MM.1S (cell line): ENCODE measurements at regions not wholly inside any gene's neighbourhood (a gene's known extent, or its start where the extent isn't known, plus 50 kb on each side); places are given as distances from the start of the nearest gene placed in this dataset.
"Not testable (repeated sequence)": the region's sequence is repeated elsewhere in the genome, so short reads cannot be mapped to it uniquely, and the experiment has no call there.

Source experiments
- DNase-seq: peaks from one replicate; pipeline ENCODE4 v3.0.0-alpha.2; 2015
- H2AFZ ChIP-seq: fragments of 300-600 bp; sonication (generic); 2 replicates; pipeline ENCODE4 v1.6.0; 2016; ENCODE audit warnings: antibody characterized with exemption, low read length
- H3F3A ChIP-seq: fragments of 300-600 bp; sonication (generic); 2 replicates; pipeline ENCODE4 v1.6.1; 2016; ENCODE audit warnings: mild to moderate bottlenecking, antibody characterized with exemption, low read length, moderate library complexity, mixed read lengths; ENCODE audit not compliant: insufficient read depth
- H3K27ac ChIP-seq: fragments of 300-600 bp; sonication (generic); 2 replicates; pipeline ENCODE4 v1.5.1; 2016; ENCODE audit warnings: mild to moderate bottlenecking, low read length
- H3K27me3 ChIP-seq: fragments of 300-600 bp; sonication (generic); replicated peaks from 2 replicates; pipeline ENCODE4 v1.6.0; 2016; ENCODE audit warnings: low read length; ENCODE audit not compliant: insufficient read depth
- H3K36me3 ChIP-seq: fragments of 300-600 bp; sonication (generic); replicated peaks from 2 replicates; pipeline ENCODE4 v1.6.1; 2016; ENCODE audit warnings: mild to moderate bottlenecking, low read length, mixed read lengths; ENCODE audit not compliant: insufficient read depth
- H3K4me1 ChIP-seq: fragments of 300-600 bp; sonication (generic); 2 replicates; pipeline ENCODE4 v1.6.1; 2016; ENCODE audit warnings: low read length, mixed read lengths
- H3K4me2 ChIP-seq: fragments of 300-600 bp; sonication (generic); 2 replicates; pipeline ENCODE4 v1.6.0; 2016; ENCODE audit warnings: low read depth, low read length
- H3K4me3 ChIP-seq: fragments of 300-600 bp; sonication (generic); 2 replicates; pipeline ENCODE4 v1.5.1; 2016; ENCODE audit warnings: low read length, mixed read lengths
- H3K79me2 ChIP-seq: fragments of 300-600 bp; sonication (generic); 2 replicates; pipeline ENCODE4 v1.6.1; 2016; ENCODE audit warnings: mixed run types, low read length, mixed read lengths
- H3K9ac ChIP-seq: fragments of 300-600 bp; sonication (generic); 2 replicates; pipeline ENCODE4 v1.6.1; 2016; ENCODE audit warnings: low read length, mixed read lengths
- H3K9me2 ChIP-seq: fragments of 300-600 bp; sonication (generic); replicated peaks from 2 replicates; pipeline ENCODE4 v1.6.1; 2016; ENCODE audit warnings: mild to moderate bottlenecking, low read length, mixed read lengths; ENCODE audit not compliant: insufficient read depth
- H3K9me3 ChIP-seq: fragments of 300-600 bp; sonication (generic); replicated peaks from 2 replicates; pipeline ENCODE4 v1.6.1; 2016; ENCODE audit warnings: mild to moderate bottlenecking, low read length, mixed read lengths; ENCODE audit not compliant: insufficient read depth
- H4K20me1 ChIP-seq: fragments of 300-600 bp; sonication (generic); 2 replicates; pipeline ENCODE4 v1.6.1; 2016; ENCODE audit warnings: mild to moderate bottlenecking, low read length, moderate library complexity, mixed read lengths; ENCODE audit not compliant: insufficient read depth
- CTCF ChIP-seq: fragments of 300-600 bp; sonication (generic); IDR thresholded peaks from 2 replicates; pipeline ENCODE4 v1.5.1; 2016; ENCODE audit warnings: antibody characterized with exemption, low read length, mixed read lengths
- EZH2 ChIP-seq: fragments of 300-600 bp; sonication (generic); optimal IDR thresholded peaks from 2 replicates; pipeline ENCODE3; 2017; ENCODE audit warnings: low read depth, mild to moderate bottlenecking, antibody characterized with exemption, low read length, mixed read lengths
- EZH2phosphoT487 ChIP-seq: fragments of 300-600 bp; sonication (generic); IDR thresholded peaks from 2 replicates; pipeline ENCODE4 v1.6.1; 2018; ENCODE audit warnings: antibody characterized with exemption, low read length

- H3K9ac ChIP-seq, H3K4me2 ChIP-seq, H3K4me1 ChIP-seq, DNase-seq, H3K27me3 ChIP-seq, H4K20me1 ChIP-seq, H3K36me3 ChIP-seq, H3K27ac ChIP-seq, H2AFZ ChIP-seq, H3K9me3 ChIP-seq, H3F3A ChIP-seq, H3K79me2 ChIP-seq, H3K9me2 ChIP-seq, H3K4me3 ChIP-seq: not testable (repeated sequence)
Measured at GRCh38 chr21:13974582-13974981, 236.2 kb downstream of the LIPI start.

DNA sequence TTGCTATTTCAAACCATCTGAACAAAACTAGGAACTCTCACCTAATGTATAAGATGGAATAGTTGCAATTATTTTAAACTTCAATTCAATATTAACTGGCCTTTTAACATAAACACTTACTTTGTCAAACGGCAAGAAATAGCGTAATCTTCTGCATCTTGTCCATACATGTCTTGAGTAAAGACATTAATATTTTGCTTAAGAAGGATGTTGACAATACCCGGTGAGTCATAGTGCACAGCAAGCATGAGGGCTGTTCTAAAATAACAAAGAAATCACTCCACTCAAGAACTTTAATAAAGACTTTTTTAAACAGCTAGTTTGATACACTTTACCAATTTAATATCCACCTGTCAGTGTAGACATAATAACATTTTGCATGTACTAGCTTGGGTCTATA is 240.9 kb downstream of the LIPI start:
- DNase-seq, H3K79me2 ChIP-seq, H3K9me3 ChIP-seq, H3F3A ChIP-seq, H3K27me3 ChIP-seq, H3K4me1 ChIP-seq, H3K9ac ChIP-seq, H2AFZ ChIP-seq, H3K4me2 ChIP-seq, H3K4me3 ChIP-seq, H3K36me3 ChIP-seq, H3K9me2 ChIP-seq, H4K20me1 ChIP-seq, H3K27ac ChIP-seq: not testable (repeated sequence)

GRCh38 chr21:13969002-13969401 is 241.8 kb downstream of the LIPI start:
- H3K4me1 ChIP-seq, H2AFZ ChIP-seq, H4K20me1 ChIP-seq, DNase-seq, H3K9me3 ChIP-seq, H3K4me2 ChIP-seq, H3K27me3 ChIP-seq, H3K79me2 ChIP-seq, H3K9me2 ChIP-seq, H3K9ac ChIP-seq, H3F3A ChIP-seq, H3K27ac ChIP-seq, H3K36me3 ChIP-seq, H3K4me3 ChIP-seq: not testable (repeated sequence)

- not testable (repeated sequence) for H3K9me3 ChIP-seq, H3K9me2 ChIP-seq, H3K9ac ChIP-seq, H3K4me3 ChIP-seq, H3K27ac ChIP-seq, H2AFZ ChIP-seq, H3K36me3 ChIP-seq, H3K27me3 ChIP-seq, H3K4me1 ChIP-seq, H3F3A ChIP-seq, H4K20me1 ChIP-seq, H3K4me2 ChIP-seq, H3K79me2 ChIP-seq
- peak; percentile 22 for DNase-seq
Measured at GRCh38 chr21:13963259-13963658, 247.5 kb downstream of the LIPI start.

GRCh38 chr21:13937236-13937635 is 273.5 kb downstream of the LIPI start:
- Histone ChIP-seq H3K4me1 (no peaks in the 10 kb centered on the region), H2AFZ (no peak overlapping the region), H3K9me2 (no peaks in the 10 kb centered on the region), H3K4me2 (no peak overlapping the region), H3K9ac (no peak overlapping the region), H4K20me1 (no peaks in the 10 kb centered on the region), H3K27ac (no peak overlapping the region), H3F3A (no peaks in the 10 kb centered on the region), H3K36me3 (no peaks in the 10 kb centered on the region), H3K79me2 (no peaks in the 10 kb centered on the region), H3K27me3 (no peaks in the 10 kb centered on the region), H3K4me3 (no peak overlapping the region), H3K9me3 (no peaks in the 10 kb centered on the region)
- TF ChIP-seq CTCF (no peak), EZH2 (no peak), EZH2phosphoT487 (no peak)
- DNase-seq: no peak

GRCh38 chr21:13936033-13936937 is 274.5 kb downstream of the LIPI start:
- not testable (repeated sequence) for H3K36me3 ChIP-seq, H2AFZ ChIP-seq, H3K9me3 ChIP-seq, H3K27ac ChIP-seq, H4K20me1 ChIP-seq, H3K4me2 ChIP-seq, H3K9ac ChIP-seq, H3K4me1 ChIP-seq, H3K27me3 ChIP-seq, H3K4me3 ChIP-seq, DNase-seq, H3F3A ChIP-seq, H3K79me2 ChIP-seq, H3K9me2 ChIP-seq

DNA sequence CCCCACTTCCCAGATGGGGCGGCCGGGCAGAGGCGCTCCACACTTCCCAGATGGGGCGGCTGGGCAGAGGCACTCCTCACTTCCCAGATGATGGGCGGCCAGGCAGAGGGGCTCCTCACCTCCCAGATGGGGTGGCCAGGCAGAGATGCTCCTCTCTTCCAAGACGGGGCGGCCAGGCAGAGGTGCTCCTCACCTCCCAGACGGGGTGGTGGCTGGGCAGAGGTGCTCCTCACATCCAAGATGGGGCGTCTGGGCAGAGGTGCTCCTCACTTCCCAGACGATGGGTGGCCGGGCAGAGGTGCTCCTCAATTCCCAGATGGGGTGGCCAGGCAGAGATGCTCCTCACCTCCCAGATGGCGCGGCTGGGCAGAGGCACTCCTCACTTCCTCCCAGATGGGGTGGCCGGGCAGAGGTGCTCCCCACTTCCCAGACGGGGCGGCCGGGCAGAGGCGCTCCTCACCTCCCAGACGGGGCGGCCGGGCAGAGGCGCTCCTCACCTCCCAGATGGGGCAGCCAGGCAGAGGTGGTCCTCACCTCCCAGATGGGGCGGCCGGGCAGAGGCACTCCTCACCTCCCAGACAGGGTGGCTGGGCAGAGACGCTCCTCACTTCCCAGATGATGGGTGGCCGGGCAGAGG is 275.2 kb downstream of the LIPI start:
- H3K4me1 ChIP-seq, H3K79me2 ChIP-seq, H3F3A ChIP-seq, H3K9ac ChIP-seq, H3K4me3 ChIP-seq, H4K20me1 ChIP-seq, H3K36me3 ChIP-seq, H2AFZ ChIP-seq, H3K9me2 ChIP-seq, DNase-seq, H3K9me3 ChIP-seq, H3K27me3 ChIP-seq, H3K27ac ChIP-seq, H3K4me2 ChIP-seq: not testable (repeated sequence)
